CD4-positive, alpha-beta T cell (primary cell): ENCODE measurements at regions not wholly inside any gene's neighbourhood (a gene's known extent, or its start where the extent isn't known, plus 50 kb on each side); places are given as distances from the start of the nearest gene placed in this dataset.

Experiments
- ATAC-seq: fragments of 200-7000 bp; cut with Tn5 transposase; one replicate; pipeline ENCODE4 v1.10.0; 2022; ENCODE audit warnings: mild to moderate bottlenecking; ENCODE audit not compliant: poor library complexity
- CTCF ChIA-PET: fragments of 350-600 bp; sonication (Branson Sonifier 250); formaldehyde crosslinking; loops from one replicate; lab custom pipeline; 2021; ENCODE audit warnings: antibody characterized with exemption, inconsistent platforms; lab: Charles Lee
- POLR2A ChIA-PET: fragments of 350-600 bp; sonication (Branson Sonifier 250); formaldehyde crosslinking; loops from one replicate; lab custom pipeline; 2021; ENCODE audit warnings: antibody characterized with exemption, inconsistent platforms; lab: Charles Lee
- DNase-seq, 14 experiments: peaks; one replicate each; pipeline ENCODE4 v3.0.0-alpha.2; 2013 to 2020; ENCODE audit warnings: mixed read lengths in 2 of 14
- H3K27ac ChIP-seq, 2 donors: one replicate each; pipeline versions ENCODE4 v1.5.1 to v1.7.0; 2013; ENCODE audit warnings: low read length in 2 of 2, low read depth in 1 of 2, mild to moderate bottlenecking in 1 of 2
- H3K27me3 ChIP-seq, 2 experiments: 1 replicate in 1 of 2; 2 replicates in 1 of 2; pipeline versions ENCODE4 v1.6.1 to v1.7.0; 2013; ENCODE audit warnings: low read length in 2 of 2, control low read depth in 1 of 2, mild to moderate bottlenecking in 1 of 2, moderate library complexity in 1 of 2; ENCODE audit not compliant: insufficient read depth in 2 of 2, control insufficient read depth in 1 of 2
- H3K36me3 ChIP-seq: one replicate; pipeline ENCODE4 v1.6.1; 2013; ENCODE audit warnings: low read length, control low read depth; ENCODE audit not compliant: insufficient read depth
- H3K4me1 ChIP-seq: one replicate; pipeline ENCODE4 v1.6.1; 2013; ENCODE audit warnings: low read length, control low read depth; ENCODE audit not compliant: insufficient read depth
- H3K4me3 ChIP-seq: one replicate; pipeline ENCODE4 v1.5.1; 2013; ENCODE audit warnings: mild to moderate bottlenecking, low read length, moderate library complexity
- H3K9me3 ChIP-seq, 2 experiments: 1 replicate in 1 of 2; 2 replicates in 1 of 2; pipeline versions ENCODE4 v1.6.1 to v1.7.0; 2013; ENCODE audit warnings: low read length in 2 of 2, mild to moderate bottlenecking in 2 of 2, control low read depth in 1 of 2, moderate library complexity in 1 of 2; ENCODE audit not compliant: control insufficient read depth in 1 of 2, insufficient read depth in 1 of 2
- H3K27ac Mint-ChIP-seq: one replicate; pipeline ENCODE4 v1.8.0; 2020; ENCODE audit warnings: mixed read lengths
- H3K27me3 Mint-ChIP-seq: one replicate; pipeline ENCODE4 v1.8.0; 2021; ENCODE audit warnings: mixed read lengths
- H3K36me3 Mint-ChIP-seq: one replicate; pipeline ENCODE4 v1.8.0; 2021; ENCODE audit warnings: low read depth, mixed read lengths
- H3K4me1 Mint-ChIP-seq: one replicate; pipeline ENCODE4 v1.8.0; 2021; ENCODE audit warnings: low read depth, mixed read lengths
- H3K4me3 Mint-ChIP-seq: one replicate; pipeline ENCODE4 v1.8.0; 2020; ENCODE audit warnings: mild to moderate bottlenecking, mixed read lengths
- H3K9me3 Mint-ChIP-seq: one replicate; pipeline ENCODE4 v1.8.0; 2020; ENCODE audit warnings: mixed read lengths
- CTCF ChIP-seq: fragments of 200-600 bp; IDR thresholded peaks from one replicate; pipeline ENCODE4 v1.8.0; 2022; ENCODE audit warnings: antibody characterized with exemption, mild to moderate bottlenecking
- intact Hi-C, 2 experiments: fragments of 100-400 bp; cut with DNase I in 1 of 2; cut with micrococcal nuclease in 1 of 2; formaldehyde crosslinking; loops; one replicate each; pipeline versions ENCODE4 v1.15.1 to v1.9.0; 2023 to 2025; cut with DNase I, micrococcal nuclease

GRCh38 chr3:180294282-180295027 lies 257.7 kb upstream of the PEX5L start:
- Mint-ChIP-seq H3K4me1 (no peaks in the 10 kb centered on the region), H3K36me3 (no peaks in the 10 kb centered on the region), H3K9me3 (no peaks in the 10 kb centered on the region), H3K27me3 (no peaks in the 10 kb centered on the region), H3K27ac (no peak overlapping the region), H3K4me3 (no peak overlapping the region)
- H3K4me1 ChIP-seq = no peaks in the 10 kb centered on the region
- no peak for ATAC-seq
- CTCF ChIA-PET = no interaction called here
- no peaks in the 10 kb centered on the region for H3K36me3 ChIP-seq
- POLR2A ChIA-PET = no interaction called here
- intact Hi-C loops = no loop called here
- H3K4me3 ChIP-seq = no peak overlapping the region
- no peak overlapping the region for H3K27ac ChIP-seq
- no peak for DNase-seq
- H3K9me3 ChIP-seq = no peaks in the 10 kb centered on the region
- no peak for TF ChIP-seq CTCF
- no peaks in the 10 kb centered on the region for H3K27me3 ChIP-seq

- DNase-seq = no peak
- H3K4me3 Mint-ChIP-seq = no peak overlapping the region
- intact Hi-C loops = no loop called here
- H3K36me3 ChIP-seq = no peaks in the 10 kb centered on the region
- no peak overlapping the region for H3K27ac ChIP-seq
- no peaks in the 10 kb centered on the region for H3K4me1 ChIP-seq
- no peak for ATAC-seq
- no peak overlapping the region for H3K4me3 ChIP-seq
- no peaks in the 10 kb centered on the region for H3K9me3 Mint-ChIP-seq
- POLR2A ChIA-PET = no interaction called here
- CTCF ChIA-PET = no interaction called here
- H3K27ac Mint-ChIP-seq = no peak overlapping the region
- H3K27me3 Mint-ChIP-seq = peaks cover 4% of the 10 kb centered on the region
- no peaks in the 10 kb centered on the region for H3K9me3 ChIP-seq
- H3K36me3 Mint-ChIP-seq = no peaks in the 10 kb centered on the region
- H3K4me1 Mint-ChIP-seq = no peaks in the 10 kb centered on the region
- no peaks in the 10 kb centered on the region for H3K27me3 ChIP-seq
- TF ChIP-seq CTCF = no peak
These were observed 259.1 kb upstream of the PEX5L start for GRCh38 chr3:180295811-180296210.

GRCh38 chr3:180296971-180297370 lies 260.2 kb upstream of the PEX5L start:
- Mint-ChIP-seq H3K27ac (no peak overlapping the region), H3K9me3 (no peaks in the 10 kb centered on the region), H3K4me3 (no peak overlapping the region), H3K4me1 (no peaks in the 10 kb centered on the region), H3K36me3 (no peaks in the 10 kb centered on the region), H3K27me3 (peaks cover 4% of the 10 kb centered on the region)
- ATAC-seq (no peak), DNase-seq (no peak)
- ChIA-PET CTCF (no interaction called here), POLR2A (no interaction called here)
- H3K4me3 ChIP-seq = no peak overlapping the region
- TF ChIP-seq CTCF = no peak
- no peaks in the 10 kb centered on the region for H3K27me3 ChIP-seq
- intact Hi-C loops = no loop called here
- no peak overlapping the region for H3K27ac ChIP-seq
- no peaks in the 10 kb centered on the region for H3K36me3 ChIP-seq
- no peaks in the 10 kb centered on the region for H3K9me3 ChIP-seq
- no peaks in the 10 kb centered on the region for H3K4me1 ChIP-seq
